K562 (cell line): ENCODE measurements at regions not wholly inside any gene's neighbourhood (a gene's known extent, or its start where the extent isn't known, plus 50 kb on each side); places are given as distances from the start of the nearest gene placed in this dataset.

Source experiments
- CBFB ChIP-seq: sonication (generic); formaldehyde crosslinking; IDR thresholded peaks from 2 replicates; pipeline ENCODE4 v1.4.0; 2020; ENCODE audit warnings: mild to moderate bottlenecking, missing genetic modification reagents
- DMBX1 ChIP-seq: fragments of 250-450 bp; sonication (Bioruptor Pico); IDR thresholded peaks from 2 replicates; pipeline ENCODE4 v1.8.0; 2022; ENCODE audit warnings: inconsistent platforms, mild to moderate bottlenecking, moderate library complexity, borderline replicate concordance
- FOXK2 ChIP-seq, 2 experiments: fragments of 450-650 bp; IDR thresholded peaks in 1 of 2; conservative IDR thresholded peaks in 1 of 2; 2 replicates each; pipeline ENCODE4 v1.6.1; 2016; ENCODE audit warnings: low read depth in 2 of 2, mild to moderate bottlenecking in 1 of 2
- HINFP ChIP-seq: fragments of 450-650 bp; conservative IDR thresholded peaks from 2 replicates; pipeline ENCODE4 v1.6.1; 2016; ENCODE audit warnings: missing genetic modification characterization, low read depth, mild to moderate bottlenecking, control low read depth, missing compliant biosample characterization
- ZBTB34 ChIP-seq: fragments of 250-450 bp; sonication (Bioruptor Pico); IDR thresholded peaks from 2 replicates; pipeline ENCODE4 v1.8.0; 2021; ENCODE audit warnings: mild to moderate bottlenecking, moderate library complexity
- ZBTB5 ChIP-seq: fragments of 450-650 bp; IDR thresholded peaks from 2 replicates; pipeline ENCODE4 v1.6.1; 2017; ENCODE audit warnings: antibody characterized with exemption
- ZNF696 ChIP-seq: fragments of 250-450 bp; sonication (Bioruptor Pico); conservative IDR thresholded peaks from 2 replicates; pipeline ENCODE4 v1.4.0; 2020; ENCODE audit warnings: mild to moderate bottlenecking, moderate library complexity

- TF ChIP-seq HINFP (tag) (no peak), DMBX1 (CRISPR knock-in tag) (no peak), ZNF696 (CRISPR knock-in tag) (no peak), CBFB (CRISPR knock-in tag) (no peak), FOXK2 (conservative IDR thresholded peaks at IDR 0.05 in 1 of 2, IDR thresholded peaks at IDR 0.05 in 1 of 2; ENCODE audit: low read depth in 2 of 2) (no peak), ZBTB5 (no peak), ZBTB34 (CRISPR knock-in tag) (no peak)
Observed at GRCh38 chr22:47808236-47808635, 1045.8 kb downstream of the TBC1D22A start (continued).
